ENCODE measurements at regions not wholly inside any gene's neighbourhood (a gene's known extent, or its start where the extent isn't known, plus 50 kb on each side); places are given as distances from the start of the nearest gene placed in this dataset.

GRCh38 chr6:133634474-133634873 lies 254.4 kb upstream of the TCF21 start:
- intact Hi-C loops (cut with micrococcal nuclease) = no loop called here
- ATAC-seq = no peak
- ChIA-PET CTCF (no interaction called here), POLR2A (no interaction called here)
- Mint-ChIP-seq H3K27ac (no peak overlapping the region), H3K27me3 (peaks cover 2% of the 10 kb centered on the region), H3K36me3 (ENCODE audit: low read depth) (no peaks in the 10 kb centered on the region), H3K4me3 (no peak overlapping the region), H3K9me3 (peaks cover 2% of the 10 kb centered on the region), H3K4me1 (ENCODE audit: low read depth) (no peaks in the 10 kb centered on the region)
- TF ChIP-seq, protein P1, sequence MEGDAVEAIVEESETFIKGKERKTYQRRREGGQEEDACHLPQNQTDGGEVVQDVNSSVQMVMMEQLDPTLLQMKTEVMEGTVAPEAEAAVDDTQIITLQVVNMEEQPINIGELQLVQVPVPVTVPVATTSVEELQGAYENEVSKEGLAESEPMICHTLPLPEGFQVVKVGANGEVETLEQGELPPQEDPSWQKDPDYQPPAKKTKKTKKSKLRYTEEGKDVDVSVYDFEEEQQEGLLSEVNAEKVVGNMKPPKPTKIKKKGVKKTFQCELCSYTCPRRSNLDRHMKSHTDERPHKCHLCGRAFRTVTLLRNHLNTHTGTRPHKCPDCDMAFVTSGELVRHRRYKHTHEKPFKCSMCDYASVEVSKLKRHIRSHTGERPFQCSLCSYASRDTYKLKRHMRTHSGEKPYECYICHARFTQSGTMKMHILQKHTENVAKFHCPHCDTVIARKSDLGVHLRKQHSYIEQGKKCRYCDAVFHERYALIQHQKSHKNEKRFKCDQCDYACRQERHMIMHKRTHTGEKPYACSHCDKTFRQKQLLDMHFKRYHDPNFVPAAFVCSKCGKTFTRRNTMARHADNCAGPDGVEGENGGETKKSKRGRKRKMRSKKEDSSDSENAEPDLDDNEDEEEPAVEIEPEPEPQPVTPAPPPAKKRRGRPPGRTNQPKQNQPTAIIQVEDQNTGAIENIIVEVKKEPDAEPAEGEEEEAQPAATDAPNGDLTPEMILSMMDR (IDR thresholded peaks at IDR 0.05) = no peak
- no peak for DNase-seq

- Mint-ChIP-seq H3K36me3 (ENCODE audit: low read depth) (no peaks in the 10 kb centered on the region), H3K27me3 (peaks cover 2% of the 10 kb centered on the region)
Observed at GRCh38 chr6:133635447-133635846, 253.5 kb upstream of the TCF21 start.

DNA sequence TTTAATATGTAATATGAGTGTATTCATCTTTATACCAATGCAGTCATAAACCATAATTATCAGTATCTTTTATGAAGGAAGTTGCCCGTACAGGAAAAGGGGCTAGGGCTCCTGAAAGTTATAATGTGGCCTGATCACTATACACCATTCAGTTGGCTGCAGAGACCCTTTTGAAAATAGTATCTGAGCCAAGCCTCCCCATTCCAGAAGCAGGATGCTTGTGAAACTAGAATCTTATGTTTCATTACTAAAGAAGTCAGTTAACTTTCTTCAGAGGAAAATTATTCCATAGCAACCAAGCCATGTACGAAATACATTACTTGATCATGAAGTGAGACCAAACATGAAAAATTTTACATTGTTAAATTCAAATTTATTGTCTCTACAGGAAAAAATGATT lies 251.5 kb upstream of the TCF21 start:
- intact Hi-C loops (cut with micrococcal nuclease) = no loop called here
- POLR2A ChIA-PET = no interaction called here

More at GRCh38 chr6:133635447-133635846, 253.5 kb upstream of the TCF21 start:
- TF ChIP-seq, protein P1 (IDR thresholded peaks at IDR 0.05) = no peak
- H3K4me3 Mint-ChIP-seq = no peak overlapping the region
- intact Hi-C loops (cut with micrococcal nuclease) = no loop called here
- no peaks in the 10 kb centered on the region for H3K4me1 Mint-ChIP-seq (ENCODE audit: low read depth)
- ATAC-seq = no peak
- peaks cover 2% of the 10 kb centered on the region for H3K9me3 Mint-ChIP-seq
- no peak for DNase-seq
- no peak overlapping the region for H3K27ac Mint-ChIP-seq
- ChIA-PET CTCF (no interaction called here), POLR2A (no interaction called here)

DNA sequence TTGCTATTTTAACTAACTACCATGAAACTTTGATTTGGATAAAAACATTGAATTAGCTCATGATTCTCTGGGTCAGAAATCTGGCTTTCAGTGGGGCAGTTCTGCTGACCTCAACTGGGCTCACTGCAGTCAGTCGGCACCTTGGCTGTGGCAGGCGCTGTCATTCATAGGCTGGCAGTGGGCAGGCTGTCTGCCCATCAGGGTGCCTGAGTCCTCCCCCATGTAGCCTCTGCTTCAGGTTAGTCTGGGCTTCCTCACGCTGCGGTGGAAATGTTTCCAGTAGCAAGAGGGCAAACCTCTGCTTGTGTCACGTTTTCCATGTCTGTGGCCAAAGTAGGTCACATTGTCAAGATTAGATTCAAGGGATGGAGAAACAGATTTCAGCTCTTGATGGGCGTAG lies 251.0 kb upstream of the TCF21 start:
- TF ChIP-seq, protein P1 (IDR thresholded peaks at IDR 0.05) = no peak
- POLR2A ChIA-PET = no interaction called here
- intact Hi-C loops (cut with micrococcal nuclease) = no loop called here

More for the DNA sequence above, 251.5 kb upstream of the TCF21 start:
- Mint-ChIP-seq H3K27ac (no peak overlapping the region), H3K27me3 (peaks cover 2% of the 10 kb centered on the region), H3K4me3 (no peak overlapping the region), H3K4me1 (ENCODE audit: low read depth) (no peaks in the 10 kb centered on the region), H3K9me3 (peaks cover 2% of the 10 kb centered on the region), H3K36me3 (ENCODE audit: low read depth) (no peaks in the 10 kb centered on the region)
- no peak for DNase-seq
- no peak for ATAC-seq
- CTCF ChIA-PET = no interaction called here
- TF ChIP-seq, protein P1 (IDR thresholded peaks at IDR 0.05) = no peak

DNA sequence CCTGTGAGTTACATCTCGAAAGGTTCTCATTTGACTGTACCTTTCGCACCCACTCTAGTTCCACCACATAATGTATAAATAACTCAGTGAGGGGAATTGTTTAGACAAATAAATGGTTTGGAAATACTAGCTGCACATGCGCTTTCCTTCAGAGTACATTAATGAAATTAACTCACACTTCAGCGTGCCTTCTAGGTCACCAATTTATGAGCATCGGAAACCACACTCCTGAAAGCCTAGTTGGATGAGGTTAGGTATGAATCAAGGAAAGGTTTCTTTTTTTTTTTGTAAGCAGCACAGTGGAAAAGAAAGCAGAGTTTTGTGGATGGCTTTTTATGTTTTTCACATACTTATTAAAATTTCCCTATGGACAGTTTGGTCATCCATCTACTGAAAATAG lies 247.8 kb upstream of the TCF21 start:
- H3K27ac Mint-ChIP-seq = no peak overlapping the region
- intact Hi-C loops (cut with micrococcal nuclease) = no loop called here
- TF ChIP-seq, protein P1 (IDR thresholded peaks at IDR 0.05) = no peak
- peaks cover 2% of the 10 kb centered on the region for H3K9me3 Mint-ChIP-seq
- no peaks in the 10 kb centered on the region for H3K4me1 Mint-ChIP-seq (ENCODE audit: low read depth)
- ChIA-PET CTCF (no interaction called here), POLR2A (no interaction called here)
- ATAC-seq (no peak), DNase-seq (no peak)
- no peaks in the 10 kb centered on the region for H3K36me3 Mint-ChIP-seq (ENCODE audit: low read depth)
- H3K27me3 Mint-ChIP-seq = peaks cover 2% of the 10 kb centered on the region
- H3K4me3 Mint-ChIP-seq = no peak overlapping the region

More for the DNA sequence above, 251.0 kb upstream of the TCF21 start:
- no peak for DNase-seq
- Mint-ChIP-seq H3K4me3 (no peak overlapping the region), H3K4me1 (ENCODE audit: low read depth) (no peaks in the 10 kb centered on the region), H3K36me3 (ENCODE audit: low read depth) (no peaks in the 10 kb centered on the region), H3K9me3 (peaks cover 2% of the 10 kb centered on the region), H3K27ac (no peak overlapping the region), H3K27me3 (peaks cover 2% of the 10 kb centered on the region)
- CTCF ChIA-PET = no interaction called here
- ATAC-seq = no peak

All from activated CD8-positive, alpha-beta T cell treated with anti-CD3 and anti-CD28 coated beads for 36 hours (primary cell).